GM12874 (cell line): ENCODE measurements at regions not wholly inside any gene's neighbourhood (a gene's known extent, or its start where the extent isn't known, plus 50 kb on each side); places are given as distances from the start of the nearest gene placed in this dataset.

ENCODE experiments used
- TF ChIP-seq, protein P1 (sequence below): IDR thresholded peaks from 2 replicates; pipeline ENCODE4 v1.5.1; 2011; ENCODE audit warnings: low read depth, mild to moderate bottlenecking, control low read depth, low read length, moderate library complexity; ENCODE audit not compliant: insufficient read depth

DNA sequence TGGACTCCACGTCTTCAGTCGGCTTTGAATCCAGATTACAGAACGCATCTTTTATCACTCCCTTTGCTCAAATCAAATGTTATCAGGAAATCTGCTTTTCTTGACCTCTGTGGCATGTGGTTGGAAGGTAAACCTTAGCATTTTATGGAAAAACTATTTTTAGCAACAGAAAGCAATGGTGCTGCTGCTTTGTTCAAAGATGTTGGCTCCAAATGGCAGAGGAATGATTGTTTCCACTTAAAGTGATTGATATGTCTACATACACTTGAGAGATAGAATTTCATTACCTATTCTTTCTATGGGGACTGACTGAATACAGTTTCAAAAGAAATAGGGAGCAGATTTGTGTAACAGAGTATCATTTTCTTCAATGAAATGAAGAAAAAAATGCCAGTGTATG is 761.2 kb downstream of the NOVA1 start:
- TF ChIP-seq, protein P1, sequence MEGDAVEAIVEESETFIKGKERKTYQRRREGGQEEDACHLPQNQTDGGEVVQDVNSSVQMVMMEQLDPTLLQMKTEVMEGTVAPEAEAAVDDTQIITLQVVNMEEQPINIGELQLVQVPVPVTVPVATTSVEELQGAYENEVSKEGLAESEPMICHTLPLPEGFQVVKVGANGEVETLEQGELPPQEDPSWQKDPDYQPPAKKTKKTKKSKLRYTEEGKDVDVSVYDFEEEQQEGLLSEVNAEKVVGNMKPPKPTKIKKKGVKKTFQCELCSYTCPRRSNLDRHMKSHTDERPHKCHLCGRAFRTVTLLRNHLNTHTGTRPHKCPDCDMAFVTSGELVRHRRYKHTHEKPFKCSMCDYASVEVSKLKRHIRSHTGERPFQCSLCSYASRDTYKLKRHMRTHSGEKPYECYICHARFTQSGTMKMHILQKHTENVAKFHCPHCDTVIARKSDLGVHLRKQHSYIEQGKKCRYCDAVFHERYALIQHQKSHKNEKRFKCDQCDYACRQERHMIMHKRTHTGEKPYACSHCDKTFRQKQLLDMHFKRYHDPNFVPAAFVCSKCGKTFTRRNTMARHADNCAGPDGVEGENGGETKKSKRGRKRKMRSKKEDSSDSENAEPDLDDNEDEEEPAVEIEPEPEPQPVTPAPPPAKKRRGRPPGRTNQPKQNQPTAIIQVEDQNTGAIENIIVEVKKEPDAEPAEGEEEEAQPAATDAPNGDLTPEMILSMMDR, result no peak

GRCh38 chr14:25833341-25834126 is 764.3 kb downstream of the NOVA1 start:
- TF ChIP-seq, protein P1, result no peak

GRCh38 chr14:25832585-25832984 is 765.2 kb downstream of the NOVA1 start:
- TF ChIP-seq, protein P1, result no peak

GRCh38 chr14:25828562-25828961 is 769.3 kb downstream of the NOVA1 start:
- TF ChIP-seq, protein P1, result no peak

GRCh38 chr14:25826105-25826504 is 771.7 kb downstream of the NOVA1 start:
- TF ChIP-seq, protein P1, result no peak

- TF ChIP-seq, protein P1, result no peak
Observed at GRCh38 chr14:25820368-25820767, 770.4 kb upstream of the STXBP6 start.

DNA sequence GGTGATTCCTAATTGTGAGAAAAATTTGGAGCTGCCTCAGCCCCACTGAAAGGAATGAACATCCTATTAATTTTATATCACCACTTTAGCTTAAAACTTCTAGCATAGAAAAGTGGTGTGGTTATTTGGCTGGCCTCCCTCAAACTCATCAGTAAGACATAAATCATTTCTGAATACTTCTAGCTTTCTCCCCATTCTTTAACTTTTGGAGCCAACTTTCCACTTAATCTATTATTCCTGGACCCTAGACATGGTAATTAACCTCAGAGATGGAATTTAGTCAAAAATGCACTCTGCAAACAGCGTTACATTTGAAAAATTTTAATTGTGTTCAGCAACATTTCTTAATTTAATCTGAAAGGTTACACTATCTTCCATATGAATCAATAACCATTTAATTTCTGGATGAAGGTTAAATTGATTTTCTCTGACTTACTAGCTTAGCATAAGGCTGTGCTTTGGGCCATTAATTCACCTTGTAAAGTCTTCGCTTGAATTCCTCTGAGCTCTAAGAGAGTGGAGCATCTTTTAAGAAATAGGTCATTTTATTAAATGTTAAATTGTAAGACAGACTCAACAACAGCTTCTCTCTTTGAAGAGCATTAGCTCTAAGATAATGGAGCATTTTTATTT is 753.6 kb upstream of the STXBP6 start:
- TF ChIP-seq, protein P1, result no peak
